ENCODE measurements at regions not wholly inside any gene's neighbourhood (a gene's known extent, or its start where the extent isn't known, plus 50 kb on each side); places are given as distances from the start of the nearest gene placed in this dataset.
A peak's percentile ranks its signal among the peaks of the same experiment; 100 is the strongest.
"Not testable (repeated sequence)": the region's sequence is repeated elsewhere in the genome, so short reads cannot be mapped to it uniquely, and the experiment has no call there.

- H3K4me3 ChIP-seq (ENCODE audit: insufficient read length, low read depth), result peak overlapping the region; percentile 25
- peak overlapping the region; percentile 73 for H3K9ac ChIP-seq (ENCODE audit: insufficient read length, low read depth)
- H3K36me3 ChIP-seq (ENCODE audit: insufficient read depth, insufficient read length, low read length), result no peaks in the 10 kb centered on the region
- H3K4me1 ChIP-seq (ENCODE audit: insufficient read depth, insufficient read length), result no peaks in the 10 kb centered on the region
- H3K27me3 ChIP-seq (ENCODE audit: insufficient read depth, insufficient read length), result peaks cover 9% of the 10 kb centered on the region
- TF ChIP-seq SUZ12 (IDR thresholded peaks at IDR 0.05; ENCODE audit: extremely low read depth, insufficient read depth, insufficient read length), result no peak
- TF ChIP-seq YY1 (IDR thresholded peaks at IDR 0.05; ENCODE audit: insufficient read depth, insufficient read length), result no peak
- no peak for TF ChIP-seq ZNF274 (IDR thresholded peaks at IDR 0.05; ENCODE audit: low read depth, low read length)
- DNase-seq (ENCODE audit: low read depth, low spot score), result no peak
- H3K9me3 ChIP-seq (ENCODE audit: insufficient read depth, low read length), result 0 out of 2 replicates have a peak, but pooled peaks cover 10% of the 10 kb centered on the region
These were observed 165.4 kb downstream of the ACTR3B start for GRCh38 chr7:152924826-152925411.

- DNase-seq (ENCODE audit: low read depth, low spot score), result peak; percentile 51
- H3K27me3 ChIP-seq (ENCODE audit: insufficient read depth, insufficient read length), result peaks cover 9% of the 10 kb centered on the region
- H3K9ac ChIP-seq (ENCODE audit: insufficient read length, low read depth), result peak overlapping the region; percentile 73
- TF ChIP-seq SUZ12 (IDR thresholded peaks at IDR 0.05; ENCODE audit: extremely low read depth, insufficient read depth, insufficient read length), result no peak
- TF ChIP-seq YY1 (IDR thresholded peaks at IDR 0.05; ENCODE audit: insufficient read depth, insufficient read length), result no peak
- no peak for TF ChIP-seq ZNF274 (IDR thresholded peaks at IDR 0.05; ENCODE audit: low read depth, low read length)
- peak overlapping the region; percentile 53 for H3K4me3 ChIP-seq (ENCODE audit: insufficient read length, low read depth)
- H3K36me3 ChIP-seq (ENCODE audit: insufficient read depth, insufficient read length, low read length), result no peaks in the 10 kb centered on the region
- H3K9me3 ChIP-seq (ENCODE audit: insufficient read depth, low read length), result 0 out of 2 replicates have a peak, but pooled peaks cover 8% of the 10 kb centered on the region
- no peaks in the 10 kb centered on the region for H3K4me1 ChIP-seq (ENCODE audit: insufficient read depth, insufficient read length)
These were observed 166.0 kb downstream of the ACTR3B start for GRCh38 chr7:152925412-152926147.

- Histone ChIP-seq H3K9me3 (ENCODE audit: insufficient read depth, low read length) (no peaks in the 10 kb centered on the region), H3K36me3 (ENCODE audit: insufficient read depth, insufficient read length, low read length) (no peaks in the 10 kb centered on the region), H3K9ac (ENCODE audit: insufficient read length, low read depth) (no peak overlapping the region), H3K4me3 (ENCODE audit: insufficient read length, low read depth) (no peak overlapping the region), H3K27me3 (ENCODE audit: insufficient read depth, insufficient read length) (no peaks in the 10 kb centered on the region), H3K4me1 (ENCODE audit: insufficient read depth, insufficient read length) (peaks cover 3% of the 10 kb centered on the region)
- DNase-seq (ENCODE audit: low read depth, low spot score), result no peak
- TF ChIP-seq YY1 (IDR thresholded peaks at IDR 0.05; ENCODE audit: insufficient read depth, insufficient read length), result no peak
- no peak for TF ChIP-seq SUZ12 (IDR thresholded peaks at IDR 0.05; ENCODE audit: extremely low read depth, insufficient read depth, insufficient read length)
- no peak for TF ChIP-seq ZNF274 (IDR thresholded peaks at IDR 0.05; ENCODE audit: low read depth, low read length)
These were observed 172.1 kb downstream of the ACTR3B start for GRCh38 chr7:152931633-152932032.

GRCh38 chr7:152937282-152937681 is 177.7 kb downstream of the ACTR3B start:
- Histone ChIP-seq H3K4me1 (ENCODE audit: insufficient read depth, insufficient read length) (peaks cover 3% of the 10 kb centered on the region), H3K9me3 (ENCODE audit: insufficient read depth, low read length) (no peaks in the 10 kb centered on the region), H3K36me3 (ENCODE audit: insufficient read depth, insufficient read length, low read length) (no peaks in the 10 kb centered on the region), H3K27me3 (ENCODE audit: insufficient read depth, insufficient read length) (no peaks in the 10 kb centered on the region), H3K9ac (ENCODE audit: insufficient read length, low read depth) (no peak overlapping the region), H3K4me3 (ENCODE audit: insufficient read length, low read depth) (no peak overlapping the region)
- no peak for DNase-seq (ENCODE audit: low read depth, low spot score)
- no peak for TF ChIP-seq SUZ12 (IDR thresholded peaks at IDR 0.05; ENCODE audit: extremely low read depth, insufficient read depth, insufficient read length)
- no peak for TF ChIP-seq ZNF274 (IDR thresholded peaks at IDR 0.05; ENCODE audit: low read depth, low read length)
- no peak for TF ChIP-seq YY1 (IDR thresholded peaks at IDR 0.05; ENCODE audit: insufficient read depth, insufficient read length)

- H3K9ac ChIP-seq (ENCODE audit: insufficient read length, low read depth), result not testable (repeated sequence)
These were observed 187.1 kb downstream of the ACTR3B start for GRCh38 chr7:152946616-152947015.

GRCh38 chr7:152947686-152948085 is 188.1 kb downstream of the ACTR3B start:
- H3K9ac ChIP-seq (ENCODE audit: insufficient read length, low read depth), result no peak overlapping the region
- H3K27me3 ChIP-seq (ENCODE audit: insufficient read depth, insufficient read length), result no peaks in the 10 kb centered on the region
- no peak for DNase-seq (ENCODE audit: low read depth, low spot score)
- no peaks in the 10 kb centered on the region for H3K9me3 ChIP-seq (ENCODE audit: insufficient read depth, low read length)
- no peaks in the 10 kb centered on the region for H3K36me3 ChIP-seq (ENCODE audit: insufficient read depth, insufficient read length, low read length)
- no peaks in the 10 kb centered on the region for H3K4me1 ChIP-seq (ENCODE audit: insufficient read depth, insufficient read length)
- no peak for TF ChIP-seq SUZ12 (IDR thresholded peaks at IDR 0.05; ENCODE audit: extremely low read depth, insufficient read depth, insufficient read length)
- TF ChIP-seq YY1 (IDR thresholded peaks at IDR 0.05; ENCODE audit: insufficient read depth, insufficient read length), result no peak
- H3K4me3 ChIP-seq (ENCODE audit: insufficient read length, low read depth), result no peak overlapping the region

More at GRCh38 chr7:152946616-152947015, 187.1 kb downstream of the ACTR3B start:
- DNase-seq (ENCODE audit: low read depth, low spot score); H3K27me3 ChIP-seq (ENCODE audit: insufficient read depth, insufficient read length); H3K9me3 ChIP-seq (ENCODE audit: insufficient read depth, low read length); H3K36me3 ChIP-seq (ENCODE audit: insufficient read depth, insufficient read length, low read length); H3K4me1 ChIP-seq (ENCODE audit: insufficient read depth, insufficient read length); H3K4me3 ChIP-seq (ENCODE audit: insufficient read length, low read depth): not testable (repeated sequence)

- Histone ChIP-seq H3K27me3 (ENCODE audit: insufficient read depth, insufficient read length) (no peaks in the 10 kb centered on the region), H3K9ac (ENCODE audit: insufficient read length, low read depth) (no peak overlapping the region), H3K4me3 (ENCODE audit: insufficient read length, low read depth) (no peak overlapping the region), H3K4me1 (ENCODE audit: insufficient read depth, insufficient read length) (no peaks in the 10 kb centered on the region), H3K36me3 (ENCODE audit: insufficient read depth, insufficient read length, low read length) (no peaks in the 10 kb centered on the region), H3K9me3 (ENCODE audit: insufficient read depth, low read length) (no peaks in the 10 kb centered on the region)
- TF ChIP-seq SUZ12 (IDR thresholded peaks at IDR 0.05; ENCODE audit: extremely low read depth, insufficient read depth, insufficient read length) (no peak), ZNF274 (IDR thresholded peaks at IDR 0.05; ENCODE audit: low read depth, low read length) (no peak), YY1 (IDR thresholded peaks at IDR 0.05; ENCODE audit: insufficient read depth, insufficient read length) (no peak)
- no peak for DNase-seq (ENCODE audit: low read depth, low spot score)
These were observed 189.7 kb downstream of the ACTR3B start for GRCh38 chr7:152949253-152949652.

Measured in NT2/D1 (cell line).